ENCODE measurements at regions not wholly inside any gene's neighbourhood (a gene's known extent, or its start where the extent isn't known, plus 50 kb on each side); places are given as distances from the start of the nearest gene placed in this dataset.

DNA sequence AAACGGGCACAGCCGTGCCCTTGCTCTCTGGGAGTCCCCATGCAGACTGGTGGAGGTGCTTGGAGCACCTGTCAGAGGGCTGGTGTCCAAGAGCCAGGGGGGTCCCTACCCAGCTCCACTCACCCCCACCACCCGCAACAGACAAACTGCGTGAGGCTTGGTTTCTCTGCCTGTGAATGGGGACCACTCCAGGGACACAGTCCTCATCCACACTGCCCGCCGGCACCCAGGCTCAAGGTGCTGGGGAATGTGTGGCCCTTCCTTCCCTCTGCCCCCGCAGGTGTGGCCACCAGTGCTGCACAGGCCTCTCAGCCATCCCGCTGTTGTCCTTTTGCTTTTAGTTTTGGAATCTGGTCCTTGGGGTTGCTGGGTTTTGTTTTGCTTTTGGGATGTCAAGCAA is 136.5 kb upstream of the ZNF236 start:
- DNase-seq (ENCODE audit: low read depth) = no peak

DNA sequence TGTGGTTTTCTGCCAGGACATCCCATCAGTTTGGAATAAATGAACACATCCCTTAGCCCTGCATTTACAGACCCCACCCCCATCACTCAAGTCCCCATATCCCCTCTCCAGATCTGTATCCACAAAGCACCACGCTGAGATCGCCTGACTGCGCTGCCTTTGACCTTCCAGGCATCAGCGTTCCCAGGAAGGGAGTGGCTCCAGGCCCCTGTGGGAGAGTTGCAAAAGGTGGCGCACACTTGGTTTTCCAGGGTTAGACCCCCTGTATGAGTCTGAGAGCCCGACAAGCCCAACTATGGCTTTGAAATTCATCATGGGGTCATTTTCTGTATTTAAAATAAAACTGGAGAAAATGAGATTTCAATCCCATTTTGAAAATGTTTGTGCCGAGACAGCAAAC is 137.0 kb upstream of the ZNF236 start:
- no peak for DNase-seq (ENCODE audit: low read depth)

DNA sequence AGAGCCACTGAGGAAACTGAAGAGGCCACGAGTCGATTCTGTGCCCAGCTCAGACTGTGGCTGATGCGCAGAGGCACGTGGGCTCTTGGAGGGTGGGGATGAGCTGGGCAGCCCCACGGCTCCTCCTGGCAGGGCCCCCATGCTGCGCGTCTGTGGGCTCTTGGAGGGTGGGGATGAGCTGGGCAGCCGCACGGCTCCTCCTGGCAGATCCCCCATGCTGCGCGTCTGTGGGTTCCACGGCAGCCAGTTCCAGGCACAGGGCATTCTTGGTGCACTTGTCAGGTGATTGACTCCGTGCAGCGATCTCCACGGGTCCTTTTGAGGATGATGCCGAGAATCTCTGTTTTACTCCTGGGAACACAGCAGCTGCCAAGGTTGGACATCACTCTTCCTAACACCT is 138.1 kb upstream of the ZNF236 start:
- DNase-seq (ENCODE audit: low read depth) = no peak

- no peak for DNase-seq (ENCODE audit: low read depth)
Observed at GRCh38 chr18:76679945-76680344, 142.4 kb upstream of the ZNF236 start.

- DNase-seq (ENCODE audit: low read depth) = no peak
Observed at GRCh38 chr18:76679259-76679658, 143.1 kb upstream of the ZNF236 start.

DNA sequence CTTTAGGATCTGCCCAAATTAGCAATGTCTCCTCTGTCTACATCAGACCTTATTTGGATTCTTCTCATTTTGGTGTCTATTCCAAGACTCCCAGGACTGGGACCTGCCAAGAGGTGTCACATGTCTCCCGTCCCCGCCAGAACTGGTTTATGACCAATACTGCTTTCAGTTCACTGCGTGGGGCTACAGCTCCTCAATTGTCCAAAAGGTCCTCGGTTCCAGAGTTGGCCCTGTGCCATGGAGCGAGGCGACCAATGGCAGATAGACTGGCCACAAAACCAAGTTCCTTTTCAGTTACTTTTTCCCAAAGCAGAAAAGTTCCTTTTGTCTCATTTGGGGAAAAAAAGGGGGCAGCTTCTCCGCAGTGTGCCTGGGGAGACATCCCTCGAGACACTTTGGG is 144.1 kb upstream of the ZNF236 start:
- DNase-seq (ENCODE audit: low read depth) = no peak

- DNase-seq (ENCODE audit: low read depth) = no peak
Observed at GRCh38 chr18:76674596-76674995, 147.8 kb upstream of the ZNF236 start.

DNA sequence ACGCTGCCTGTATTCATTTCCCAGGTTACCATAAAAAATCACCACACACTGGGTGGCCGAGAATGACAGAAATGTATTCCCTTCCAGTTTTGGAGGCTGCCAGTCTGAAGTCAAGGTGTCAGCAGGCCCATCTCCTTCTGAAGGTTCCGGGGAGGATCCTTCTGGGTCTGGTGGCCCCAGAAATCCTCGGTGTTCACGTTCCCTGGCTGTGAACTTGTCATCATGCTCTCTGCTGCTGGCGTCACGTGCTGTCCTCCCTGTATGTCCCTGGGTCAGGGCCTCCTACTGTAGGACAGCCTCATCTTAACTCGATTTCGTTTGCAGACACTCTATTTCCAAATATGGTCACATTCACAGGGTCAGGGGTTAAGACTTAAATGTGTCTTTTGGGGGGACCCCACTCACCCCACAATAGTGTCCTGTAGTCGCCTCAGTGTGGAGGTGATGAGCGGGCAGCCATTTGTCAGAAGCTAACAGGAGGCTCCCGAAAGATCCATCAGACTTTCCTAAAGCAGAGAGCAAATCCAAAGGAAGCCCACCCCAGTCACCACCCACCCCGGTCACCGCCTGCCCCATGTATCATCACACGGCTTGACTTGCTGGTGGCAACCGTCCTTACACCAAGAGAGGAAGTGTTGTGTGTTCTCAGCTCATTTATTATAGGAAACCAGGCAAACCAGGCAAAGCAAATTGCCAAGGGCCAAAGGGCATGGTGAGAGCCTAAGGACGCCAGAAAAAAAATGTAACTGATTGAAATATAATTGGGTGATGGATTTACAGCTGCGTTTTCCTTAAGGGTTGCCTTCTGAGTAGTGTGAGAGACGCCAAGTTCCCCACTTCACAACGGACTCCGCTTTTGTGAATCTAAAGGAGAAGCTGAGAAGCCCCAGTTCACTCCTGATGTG is 148.8 kb upstream of the ZNF236 start:
- DNase-seq (ENCODE audit: low read depth) = no peak

DNA sequence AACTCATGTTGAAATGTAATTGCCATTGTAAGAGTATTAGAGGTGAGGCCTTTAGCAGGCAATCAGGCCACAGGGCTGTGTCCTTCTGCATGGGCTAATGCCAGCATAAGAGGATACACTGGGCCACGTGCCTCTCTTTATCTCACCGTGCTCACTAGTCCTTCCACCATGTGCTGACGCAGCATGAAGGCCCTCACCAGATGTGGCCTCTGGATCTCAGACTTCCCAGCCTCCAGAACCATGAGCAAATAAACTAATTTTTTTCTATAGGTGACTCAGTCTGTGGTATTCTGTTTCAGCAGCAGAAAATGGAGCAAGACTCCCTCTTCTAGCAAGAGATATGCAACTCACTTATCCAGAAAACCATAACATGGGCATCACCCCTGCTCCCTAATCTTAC is 149.7 kb upstream of the ZNF236 start:
- DNase-seq (ENCODE audit: low read depth) = no peak

DNA sequence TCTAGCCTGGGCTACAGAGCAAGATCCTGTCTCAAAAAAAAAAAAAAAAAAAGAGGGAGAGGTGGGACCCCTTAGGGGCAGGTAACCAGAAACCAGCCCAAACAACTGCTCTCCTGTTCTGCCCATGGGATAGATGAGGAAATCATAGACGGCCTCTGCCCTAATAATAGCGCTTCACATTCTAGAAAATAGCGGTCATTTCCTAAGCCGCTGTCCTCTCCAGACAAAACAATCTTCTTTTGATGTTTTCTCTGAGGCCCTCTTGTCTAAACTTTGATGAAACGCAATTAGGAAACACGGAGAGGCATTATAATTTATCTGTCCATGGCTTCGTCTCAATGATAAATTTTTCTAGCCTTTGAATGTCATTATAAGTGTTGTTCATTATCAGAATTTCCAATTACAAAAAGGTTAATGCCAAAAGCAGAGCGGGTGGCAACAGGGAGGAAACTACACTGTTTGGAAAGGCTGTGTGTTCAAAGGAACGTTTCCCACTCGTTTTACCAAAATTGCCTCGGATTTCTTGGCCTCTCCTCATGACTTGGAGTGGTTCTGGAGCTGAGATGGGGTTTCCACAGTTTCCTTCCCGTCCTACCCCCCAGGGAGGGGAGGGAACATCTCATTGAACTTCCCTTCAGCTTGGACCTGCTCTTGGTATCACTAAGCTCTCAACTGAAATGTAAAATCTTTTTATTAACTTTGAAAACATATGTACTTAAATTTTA is 151.6 kb upstream of the ZNF236 start:
- no peak for DNase-seq (ENCODE audit: low read depth)

DNA sequence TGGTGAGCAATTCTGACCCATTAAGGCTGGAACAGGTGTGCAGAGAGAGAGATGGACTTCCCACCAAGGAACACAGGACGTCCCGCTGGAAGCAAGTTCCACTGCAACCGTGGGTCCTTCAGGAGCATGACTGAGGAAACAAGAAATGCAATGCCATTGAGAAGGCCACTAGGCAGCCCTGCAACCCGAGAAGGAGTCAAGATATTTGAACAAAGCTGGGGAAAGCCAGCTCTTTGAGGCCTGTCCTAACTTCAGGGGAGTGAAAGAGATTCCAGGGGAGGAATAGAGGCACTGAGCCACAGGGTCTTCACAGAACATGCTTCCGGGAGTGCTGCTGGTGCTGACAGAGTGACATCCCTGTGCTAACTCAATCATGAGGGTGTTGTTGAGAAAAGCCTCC is 153.8 kb upstream of the ZNF236 start:
- DNase-seq (ENCODE audit: low read depth) = no peak

DNA sequence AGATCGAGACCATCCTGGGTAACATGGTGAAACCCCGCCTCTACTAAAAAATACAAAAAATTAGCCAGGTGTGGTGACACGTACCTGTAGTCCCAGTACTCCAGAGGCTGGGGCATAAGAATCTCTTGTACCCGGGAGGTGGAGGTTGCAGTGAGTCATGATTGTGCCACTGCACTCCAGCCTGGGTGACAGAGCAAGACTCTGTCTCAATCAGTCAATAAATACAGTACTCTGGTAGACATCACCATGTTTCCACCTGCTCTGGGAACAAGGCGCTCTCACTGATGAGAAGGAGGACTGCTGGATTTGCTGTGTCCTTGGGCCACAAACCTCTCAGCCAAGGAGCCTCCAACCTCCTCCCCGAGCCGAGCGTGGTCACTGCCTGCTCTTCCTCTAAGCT is 154.2 kb upstream of the ZNF236 start:
- DNase-seq (ENCODE audit: low read depth) = no peak

DNA sequence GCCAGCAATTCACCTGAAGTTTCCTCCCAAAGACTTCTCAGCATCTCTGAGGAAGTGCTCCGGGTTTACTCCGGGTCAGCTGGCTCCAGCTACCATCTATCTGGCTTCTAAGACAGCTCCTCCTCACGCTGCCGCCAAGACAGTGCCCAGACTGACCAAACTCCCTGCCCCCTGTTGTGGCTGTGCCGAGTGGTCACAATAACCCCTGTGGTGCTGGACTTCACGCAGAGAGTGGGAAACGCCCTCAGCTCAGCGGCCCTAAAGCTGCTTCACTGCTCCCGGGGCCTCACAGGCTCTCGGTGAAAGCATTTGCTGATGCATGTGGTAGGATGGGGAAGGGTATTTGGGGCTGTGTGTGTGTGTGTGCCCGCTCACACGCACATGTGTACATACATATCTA is 154.8 kb upstream of the ZNF236 start:
- DNase-seq (ENCODE audit: low read depth) = no peak

DNA sequence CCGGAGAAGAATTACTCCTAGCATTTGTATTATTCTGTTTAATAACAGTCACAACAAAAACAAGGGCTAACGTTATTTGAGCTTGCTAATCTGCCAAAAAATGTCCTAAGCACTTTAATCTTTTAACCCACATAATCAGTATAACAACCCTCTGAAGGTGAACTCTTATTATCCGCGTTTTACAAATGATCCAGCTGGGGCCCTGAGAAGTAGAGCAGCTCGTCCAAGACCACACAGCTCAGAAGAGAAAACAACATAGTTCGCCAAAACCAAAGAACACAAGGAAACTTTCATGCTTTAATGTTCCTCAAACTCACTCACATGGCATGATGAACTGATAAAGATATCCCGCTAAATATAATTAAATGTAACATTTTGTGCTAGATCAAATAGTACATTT is 159.7 kb upstream of the ZNF236 start:
- DNase-seq (ENCODE audit: low read depth) = no peak

DNA sequence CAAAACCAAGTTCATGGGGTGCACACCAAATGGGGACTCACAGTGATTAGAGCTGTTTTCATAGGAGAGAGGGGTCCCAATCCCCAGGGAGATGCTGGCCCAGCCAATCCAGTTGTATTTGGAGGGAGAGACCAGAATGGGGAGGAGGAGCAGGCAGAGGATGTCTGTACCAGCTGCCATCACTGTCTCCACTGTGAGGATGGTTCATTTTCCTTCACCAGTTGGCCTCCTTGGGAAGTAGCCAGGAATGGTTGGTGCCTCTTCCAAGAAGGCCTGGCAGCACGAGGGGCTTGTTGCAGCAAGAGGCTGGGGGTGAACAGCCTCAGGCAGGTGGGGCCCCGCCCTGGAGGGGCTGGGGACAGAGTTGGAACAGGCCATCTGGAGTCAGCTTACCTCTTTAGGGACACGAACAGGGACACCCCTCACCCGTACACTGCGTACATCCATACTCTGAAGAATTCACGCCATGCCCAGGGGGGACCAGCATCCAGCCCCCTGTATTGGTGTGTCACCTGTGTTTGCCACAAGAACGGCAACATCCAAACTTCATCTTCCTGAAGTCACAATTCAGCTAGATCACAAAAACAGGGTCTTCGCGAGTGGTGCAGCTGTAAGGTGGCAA is 161.7 kb upstream of the ZNF236 start:
- no peak for DNase-seq (ENCODE audit: low read depth)

GRCh38 chr18:76658627-76659026 is 163.6 kb upstream of the ZNF516 start:
- no peak for DNase-seq (ENCODE audit: low read depth)

DNA sequence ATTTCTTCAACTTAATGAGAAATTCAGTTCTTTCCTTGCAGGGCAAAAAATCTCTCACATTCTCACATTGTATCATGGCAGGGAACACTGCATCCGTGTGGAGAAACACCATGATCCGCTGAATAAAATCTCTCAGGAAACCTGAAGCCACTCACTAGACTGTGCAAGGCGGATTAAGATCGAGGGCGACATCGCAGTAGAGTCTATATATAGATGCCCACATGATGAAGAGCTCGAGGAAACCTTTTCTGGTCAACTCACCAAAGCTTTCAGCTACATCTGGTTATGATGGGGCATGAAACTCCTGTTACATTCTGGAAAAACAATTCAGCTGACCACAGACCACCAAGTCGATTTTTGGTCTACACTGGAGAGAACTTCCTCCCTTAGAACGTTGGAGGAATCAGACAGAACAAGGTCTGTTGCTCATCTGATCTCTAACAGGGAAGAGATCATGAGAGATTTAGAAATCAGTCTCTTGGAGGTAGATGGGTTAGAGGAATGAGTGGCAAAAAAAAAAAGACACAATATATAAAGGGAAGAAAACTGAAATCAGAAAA is 162.9 kb upstream of the ZNF516 start:
- no peak for DNase-seq (ENCODE audit: low read depth)

DNA sequence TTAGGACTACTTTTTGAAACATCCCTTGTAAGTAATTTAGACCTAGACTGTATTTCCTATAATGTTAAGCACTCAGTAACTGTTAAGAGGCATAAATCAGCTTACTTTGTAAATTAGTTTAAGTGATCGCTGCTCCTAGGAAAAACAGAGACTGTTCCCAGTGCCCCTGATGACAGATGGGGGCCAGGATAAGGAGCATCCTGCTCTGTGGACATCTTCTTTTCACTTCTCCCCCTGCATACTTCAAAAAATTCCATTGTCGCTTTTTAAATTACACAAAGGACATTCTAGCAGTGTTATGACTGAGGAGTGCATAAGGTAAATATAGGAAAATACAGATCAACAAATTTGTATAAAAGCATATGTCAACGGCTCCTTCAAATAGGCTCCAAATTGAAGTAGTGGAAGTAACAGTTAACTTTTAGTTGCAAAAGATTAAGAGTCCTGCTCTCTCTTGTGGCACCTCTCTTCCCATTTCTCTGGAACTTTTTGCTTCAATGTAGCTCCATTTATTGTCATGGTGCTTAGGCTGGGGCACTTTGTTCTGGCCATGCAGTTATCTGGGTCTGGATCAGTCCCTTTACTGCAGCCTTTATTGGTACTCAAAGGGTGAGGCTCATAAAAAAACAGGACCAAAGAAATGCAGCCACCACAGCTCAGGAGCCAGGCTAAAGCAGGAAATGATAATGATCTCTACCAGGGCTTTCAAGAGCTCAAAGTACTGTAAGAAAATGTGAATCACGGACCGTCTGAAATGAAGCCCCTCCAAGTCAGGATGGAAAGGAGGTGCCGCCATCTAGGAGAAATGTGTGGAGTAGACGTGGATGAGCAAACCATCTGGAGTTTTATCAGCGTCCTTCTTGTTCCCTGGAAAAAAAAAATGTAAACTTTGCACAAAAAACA is 162.1 kb upstream of the ZNF516 start:
- no peak for DNase-seq (ENCODE audit: low read depth)

GRCh38 chr18:76654577-76654976 is 159.5 kb upstream of the ZNF516 start:
- DNase-seq (ENCODE audit: low read depth) = peak; percentile 26

- no peak for DNase-seq (ENCODE audit: low read depth)
Observed at GRCh38 chr18:76647322-76647721, 152.3 kb upstream of the ZNF516 start.

GRCh38 chr18:76644580-76644979 is 149.5 kb upstream of the ZNF516 start:
- no peak for DNase-seq (ENCODE audit: low read depth)

DNA sequence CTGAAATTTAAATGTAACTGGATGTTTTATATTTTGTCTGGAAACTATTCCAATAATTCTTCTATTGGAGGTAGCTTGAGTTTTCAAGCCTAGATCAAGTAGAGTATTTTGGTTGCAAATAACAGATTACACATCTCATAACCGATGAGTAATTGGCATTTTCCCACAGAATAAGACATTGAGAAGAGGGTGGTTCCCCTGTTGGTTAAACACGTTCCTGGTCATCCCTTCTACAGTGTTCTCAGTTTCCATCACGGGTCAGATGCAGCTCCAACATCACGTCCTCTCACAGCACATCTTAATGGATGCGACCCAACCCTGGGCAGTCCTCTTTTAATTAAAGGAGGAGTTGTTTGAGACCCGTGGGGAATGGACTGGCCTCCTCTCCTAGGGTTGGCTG is 149.0 kb upstream of the ZNF516 start:
- no peak for DNase-seq (ENCODE audit: low read depth)
